HCT116 (cell line): ENCODE measurements at regions not wholly inside any gene's neighbourhood (a gene's known extent, or its start where the extent isn't known, plus 50 kb on each side); places are given as distances from the start of the nearest gene placed in this dataset.

Experiments used
- ATAC-seq: fragments of 200-7000 bp; cut with Tn5 transposase; 2 replicates; pipeline ENCODE4 v1.9.1; 2020; ENCODE audit warnings: mild to moderate bottlenecking, moderate library complexity
- BruUV-seq: library from RNA; stranded (reverse); fragments of 400-500 nt; replicated peaks from 2 replicates; lab custom pipeline; 2021; lab: Mats Ljungman, UMichigan
- CTCF ChIA-PET: fragments of 300-600 bp; sonication (Branson Sonifier 250); formaldehyde crosslinking; loops from one replicate; lab custom pipeline; 2021; ENCODE audit warnings: antibody characterized with exemption; lab: Charles Lee
- POLR2A ChIA-PET: fragments of 300-600, 350-600 bp; sonication (Branson Sonifier 250); formaldehyde crosslinking; loops from one replicate; lab custom pipeline; 2021; ENCODE audit warnings: antibody characterized with exemption; lab: Charles Lee
- RAD21 ChIA-PET, 2 experiments: fragments of 300-600 bp; sonication (Branson Sonifier 250); formaldehyde crosslinking; loops; one replicate each; lab custom pipeline; 2023; ENCODE audit warnings: low total read pairs in 2 of 2; ENCODE audit not compliant: uncharacterized antibody in 2 of 2, unreplicated experiment in 2 of 2, low non-redundant PET in 1 of 2; lab: Charles Lee
- DNase-seq: peaks from one replicate; pipeline ENCODE4 v3.0.0-alpha.2; 2010; ENCODE audit warnings: low read depth, low spot score
- H2AFZ ChIP-seq: fragments of 200-600 bp; shearing (Covaris generic), sonication (generic); 2 replicates; pipeline ENCODE4 v1.6.1; 2017; ENCODE audit warnings: low read depth, mixed run types, mixed read lengths, antibody characterized with exemption, low read length; ENCODE audit not compliant: poor library complexity, severe bottlenecking
- H3K27ac ChIP-seq: 2 replicates; pipeline ENCODE4 v1.5.1; 2012; ENCODE audit warnings: low read depth, low read length
- H3K27me3 ChIP-seq: fragments of 200-600 bp; sonication (generic); 2 replicates; pipeline ENCODE4 v1.6.1; 2016; ENCODE audit warnings: mixed run types, low read length, mixed read lengths; ENCODE audit not compliant: insufficient read depth
- H3K36me3 ChIP-seq, 2 experiments: fragments of 200-500 bp in 1 of 2; fragments of 200-600 bp in 1 of 2; sonication (Bioruptor generic) in 1 of 2; sonication (generic) in 1 of 2; 2 replicates each; pipeline versions ENCODE4 v1.5.1 to v1.6.1; 2014 to 2016; ENCODE audit warnings: low read length in 2 of 2, inconsistent platforms in 1 of 2, mixed read lengths in 1 of 2, mixed run types in 1 of 2; ENCODE audit not compliant: insufficient read depth in 2 of 2, control insufficient read depth in 1 of 2
- H3K4me1 ChIP-seq, 2 experiments: fragments of 200-600 bp in 1 of 2; sonication (generic) in 1 of 2; 2 replicates each; pipeline versions ENCODE4 v1.5.1 to v1.6.1; 2012 to 2017; ENCODE audit warnings: low read length in 2 of 2, inconsistent platforms in 1 of 2, mild to moderate bottlenecking in 1 of 2, mixed read lengths in 1 of 2, mixed run types in 1 of 2, moderate library complexity in 1 of 2; ENCODE audit not compliant: insufficient read depth in 2 of 2, control insufficient read depth in 1 of 2
- H3K4me2 ChIP-seq: fragments of 200-600 bp; sonication (generic); 2 replicates; pipeline ENCODE4 v1.6.1; 2017; ENCODE audit warnings: mixed run types, low read length, mixed read lengths
- H3K4me3 ChIP-seq, 2 experiments: fragments of 200-600 bp in 1 of 2; sonication (generic) in 1 of 2; replicated peaks in 1 of 2; 2 replicates each; pipeline ENCODE4 v1.5.1; 2011 to 2016; ENCODE audit warnings: low read length in 2 of 2, control low read depth in 1 of 2, low read depth in 1 of 2, mild to moderate bottlenecking in 1 of 2, mixed read lengths in 1 of 2, mixed run types in 1 of 2
- H3K79me2 ChIP-seq: fragments of 200-600 bp; sonication (generic); 2 replicates; pipeline ENCODE4 v1.6.1; 2017; ENCODE audit warnings: mild to moderate bottlenecking, mixed run types, low read length, moderate library complexity, mixed read lengths; ENCODE audit not compliant: insufficient read depth
- H3K9ac ChIP-seq: fragments of 200-600 bp; sonication (generic); 2 replicates; pipeline ENCODE4 v1.6.1; 2016; ENCODE audit warnings: low read length, mixed read lengths
- H3K9me2 ChIP-seq: fragments of 200-600 bp; sonication (generic), shearing (Covaris generic); 2 replicates; pipeline ENCODE4 v1.6.1; 2017; ENCODE audit warnings: mixed run types, mild to moderate bottlenecking, moderate library complexity; ENCODE audit not compliant: insufficient read depth
- H3K9me3 ChIP-seq, 2 experiments: fragments of 200-500 bp in 1 of 2; fragments of 200-600 bp in 1 of 2; sonication (Bioruptor generic) in 1 of 2; sonication (generic) in 1 of 2; 2 replicates each; pipeline ENCODE4 v1.6.1; 2014 to 2017; ENCODE audit warnings: low read length in 2 of 2, mixed read lengths in 2 of 2, inconsistent platforms in 1 of 2, low read depth in 1 of 2, mild to moderate bottlenecking in 1 of 2, mixed run types in 1 of 2, moderate library complexity in 1 of 2; ENCODE audit not compliant: control insufficient read depth in 1 of 2, insufficient read depth in 1 of 2
- H4K20me1 ChIP-seq: fragments of 200-600 bp; sonication (generic), shearing (Covaris generic); 2 replicates; pipeline ENCODE4 v1.6.1; 2017; ENCODE audit warnings: mixed run types, mild to moderate bottlenecking, moderate library complexity; ENCODE audit not compliant: insufficient read depth
- EZH2 ChIP-seq: fragments of 200-600 bp; sonication (generic); IDR thresholded peaks from 2 replicates; pipeline ENCODE4 v1.6.1; 2017; ENCODE audit warnings: antibody characterized with exemption, mixed run types
- FOSL1 ChIP-seq: IDR thresholded peaks from 2 replicates; pipeline ENCODE4 v1.6.1; 2012; ENCODE audit warnings: low read depth
- ZBTB33 ChIP-seq: IDR thresholded peaks from 2 replicates; pipeline ENCODE4 v1.6.1; 2011; ENCODE audit warnings: mild to moderate bottlenecking, low read length, moderate library complexity; ENCODE audit not compliant: insufficient replicate concordance; ENCODE audit errors: extremely low read depth
- ZFX ChIP-seq: fragments of 450-650 bp; IDR thresholded peaks from 2 replicates; pipeline ENCODE4 v1.6.1; 2017
- ZNF274 ChIP-seq: fragments of 200-500 bp; sonication (Bioruptor generic); IDR thresholded peaks from 2 replicates; pipeline ENCODE4 v1.6.1; 2014; ENCODE audit warnings: mild to moderate bottlenecking, low read depth, low read length, inconsistent platforms
- intact Hi-C: fragments of 100-400 bp; cut with micrococcal nuclease; formaldehyde crosslinking; loops from 2 replicates; pipeline ENCODE4 v1.10.0; 2022

GRCh38 chr4:154076921-154077320, 288.0 kb upstream of the SFRP2 start:
- Histone ChIP-seq H3K4me1 (peaks cover 0 to 6% of the 10 kb centered on the region in 2 experiments; a peak in 1 of 4 replicates), H3K27me3 (no peaks in the 10 kb centered on the region), H3K9ac (no peak overlapping the region), H3K4me2 (no peak overlapping the region), H3K27ac (no peak overlapping the region), H3K9me2 (no peaks in the 10 kb centered on the region), H3K36me3 (no peaks in the 10 kb centered on the region), H3K9me3 (no peaks in the 10 kb centered on the region), H3K4me3 (no peak overlapping the region), H2AFZ (no peak overlapping the region), H3K79me2 (no peaks in the 10 kb centered on the region), H4K20me1 (no peaks in the 10 kb centered on the region)
- DNase-seq (no peak), ATAC-seq (no peak)
- TF ChIP-seq FOSL1 (no peak), ZNF274 (no peak), ZBTB33 (no peak), ZFX (no peak)
- ChIA-PET RAD21 (no interaction called here), POLR2A (no interaction called here), CTCF (no interaction called here)
- BruUV-seq = no TSS peak
- intact Hi-C loops = loop anchor here (10.0 kb wide), 1 partner anchor 428 kb away; no protein-coding TSS in a partner anchor

GRCh38 chr4:154073107-154073822, 284.4 kb upstream of the SFRP2 start:
- H3K9ac ChIP-seq = no peak overlapping the region
- ChIA-PET CTCF (interaction anchor here (1.2 kb wide), 1 partner anchor 182 kb away, joined by 3 read pairs; no protein-coding TSS in a partner anchor), POLR2A (no interaction called here), RAD21 (no interaction called here)
- H3K9me3 ChIP-seq = no peaks in the 10 kb centered on the region
- no TSS peak for BruUV-seq
- peak overlapping the region; percentile 3; the same call in 1 of the 2 replicates for H3K4me2 ChIP-seq
- intact Hi-C loops = loop anchor here (10.0 kb wide), 1 partner anchor 432 kb away; no protein-coding TSS in a partner anchor
- ATAC-seq (no peak), DNase-seq (no peak)
- no peak overlapping the region for H3K27ac ChIP-seq
- no peaks in the 10 kb centered on the region for H3K27me3 ChIP-seq
- TF ChIP-seq EZH2 (no peak), FOSL1 (0 out of 2 replicates have a peak, but pooled peaks have one; percentile 19)
- H3K4me1 ChIP-seq = peaks cover 0 to 6% of the 10 kb centered on the region in 2 experiments; a peak in 1 of 4 replicates
- no peak overlapping the region for H2AFZ ChIP-seq
- H3K79me2 ChIP-seq = no peaks in the 10 kb centered on the region
- H4K20me1 ChIP-seq = no peaks in the 10 kb centered on the region
- no peaks in the 10 kb centered on the region for H3K36me3 ChIP-seq
- H3K4me3 ChIP-seq = no peak overlapping the region
- no peaks in the 10 kb centered on the region for H3K9me2 ChIP-seq
